GM21423 (cell line): ENCODE measurements at regions not wholly inside any gene's neighbourhood (a gene's known extent, or its start where the extent isn't known, plus 50 kb on each side); places are given as distances from the start of the nearest gene placed in this dataset.

Experiments
- ATAC-seq: cut with Tn5 transposase; IDR thresholded peaks from one replicate; pipeline ENCODE4 v1.9.1; 2021; ENCODE audit warnings: mild to moderate bottlenecking, moderate library complexity; ENCODE audit not compliant: unreplicated experiment

DNA sequence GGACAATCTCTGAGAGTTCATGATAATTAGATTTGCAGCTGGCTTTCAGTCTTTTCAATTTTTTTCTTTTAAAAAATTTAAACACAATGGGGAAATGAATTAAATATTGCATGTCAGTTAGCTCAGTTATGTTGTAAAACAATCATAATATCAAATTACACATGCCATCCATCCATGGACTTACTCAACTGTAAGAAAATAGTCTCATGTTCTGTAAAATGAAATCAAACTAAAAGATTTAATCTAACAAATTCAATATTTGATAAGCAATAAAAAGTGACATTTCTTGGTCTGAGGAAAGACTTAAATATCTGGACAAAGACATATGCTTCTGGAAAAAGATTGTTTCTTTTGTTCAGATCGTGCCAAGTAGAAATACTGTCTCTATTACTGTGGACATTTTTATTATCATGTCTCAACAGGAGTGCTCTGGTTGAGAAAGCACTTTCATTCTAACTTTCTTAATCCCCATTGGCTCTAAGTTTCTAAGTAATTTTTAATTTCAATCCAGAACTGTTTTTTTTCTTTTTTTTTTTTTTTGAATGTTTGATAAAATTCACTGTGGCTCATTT, 179.2 kb upstream of the FAM3C start:
- ATAC-seq: no peak

DNA sequence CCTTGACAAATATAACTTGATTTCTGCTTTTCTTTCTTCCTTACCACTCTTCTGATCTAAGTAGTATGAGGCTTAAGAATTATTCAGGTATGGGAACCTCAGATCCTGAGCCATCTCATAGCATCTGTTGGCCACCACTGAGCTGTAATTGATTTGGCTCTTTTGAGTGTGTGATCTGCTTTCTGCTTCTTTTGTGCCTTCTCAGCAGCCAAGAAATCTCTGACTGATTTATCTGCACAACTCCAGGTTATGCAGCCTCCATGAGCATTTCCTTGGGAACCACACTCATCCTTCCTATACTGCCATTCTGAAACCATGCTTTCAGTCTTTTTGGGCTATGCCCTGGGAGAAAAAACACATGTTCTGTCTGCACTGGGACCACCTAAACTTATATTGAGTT, 178.0 kb upstream of the FAM3C start:
- ATAC-seq: no peak

DNA sequence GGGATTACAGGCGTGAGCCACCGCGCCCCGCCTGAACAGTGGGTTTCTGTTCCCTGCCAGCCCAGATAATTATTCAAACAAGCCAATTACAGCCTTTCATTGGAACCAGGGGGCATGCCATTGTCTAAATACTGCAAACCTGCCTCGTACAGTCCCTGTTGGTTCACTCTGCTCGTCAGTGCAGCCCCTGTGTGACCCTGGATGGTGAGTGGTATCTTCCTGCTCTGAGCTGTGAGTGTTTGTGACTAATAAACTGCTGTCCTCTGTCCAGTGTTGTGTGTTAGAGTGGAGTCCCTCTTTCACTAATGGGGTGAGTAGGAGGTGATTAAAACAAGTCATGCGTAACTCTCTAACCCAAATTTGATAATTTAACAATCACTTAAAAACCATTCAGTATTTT, 176.5 kb upstream of the FAM3C start:
- ATAC-seq: no peak

DNA sequence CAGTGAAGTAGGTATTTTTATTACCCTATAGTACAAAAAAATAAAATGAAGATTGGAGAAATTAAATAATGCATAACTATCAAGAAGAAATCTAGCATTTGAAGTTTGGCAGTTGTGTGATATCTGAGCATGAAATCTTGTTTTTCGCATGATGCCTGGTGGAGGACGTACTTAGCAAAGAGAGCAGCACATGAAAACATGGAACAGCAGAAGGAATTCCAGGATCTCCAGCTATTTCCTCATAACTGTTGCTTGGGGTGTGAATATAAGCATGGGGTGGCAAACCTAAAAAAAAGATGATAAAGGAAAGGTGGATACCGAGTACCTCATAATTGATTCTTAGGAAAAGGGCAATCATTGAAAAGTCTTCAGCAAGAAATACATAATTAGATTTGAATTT, 174.3 kb upstream of the FAM3C start:
- no peak for ATAC-seq

DNA sequence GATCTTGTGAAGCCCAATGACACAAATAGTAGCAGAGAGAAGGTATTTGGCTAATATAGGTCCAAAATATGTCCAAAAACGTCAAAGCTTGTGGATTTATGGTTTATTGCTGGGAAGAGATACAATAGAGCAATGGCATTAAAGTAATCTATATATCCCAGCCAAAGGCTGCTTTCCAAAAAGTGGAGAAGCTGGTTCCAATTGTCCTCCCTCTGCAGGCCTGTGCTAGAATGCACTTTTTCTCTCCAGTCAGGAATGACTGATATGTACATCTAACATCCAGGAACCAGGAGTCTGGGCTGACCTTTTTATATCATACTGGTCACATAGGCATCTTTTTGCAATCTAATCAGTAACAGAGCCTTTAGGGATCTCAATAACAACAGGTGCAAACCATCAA, 167.1 kb upstream of the FAM3C start:
- ATAC-seq: no peak

DNA sequence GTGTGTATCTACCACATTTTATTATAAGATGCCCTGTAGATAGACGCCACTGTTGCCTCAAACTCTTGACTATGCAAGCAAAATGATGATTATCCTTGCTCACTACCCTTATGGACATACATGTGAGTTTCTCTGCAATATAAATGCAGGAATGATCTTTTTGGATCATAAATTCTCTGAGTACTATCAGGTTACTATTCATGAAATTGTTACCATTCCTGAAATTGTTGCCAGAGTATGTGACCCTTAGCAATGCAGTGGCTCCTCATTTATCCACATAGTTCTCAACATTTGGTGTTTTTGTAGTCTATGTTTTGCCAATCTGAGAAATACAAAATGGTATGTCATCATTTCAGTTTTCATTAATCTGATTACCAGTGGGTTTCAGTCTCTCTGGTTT, 166.2 kb upstream of the FAM3C start:
- no peak for ATAC-seq

DNA sequence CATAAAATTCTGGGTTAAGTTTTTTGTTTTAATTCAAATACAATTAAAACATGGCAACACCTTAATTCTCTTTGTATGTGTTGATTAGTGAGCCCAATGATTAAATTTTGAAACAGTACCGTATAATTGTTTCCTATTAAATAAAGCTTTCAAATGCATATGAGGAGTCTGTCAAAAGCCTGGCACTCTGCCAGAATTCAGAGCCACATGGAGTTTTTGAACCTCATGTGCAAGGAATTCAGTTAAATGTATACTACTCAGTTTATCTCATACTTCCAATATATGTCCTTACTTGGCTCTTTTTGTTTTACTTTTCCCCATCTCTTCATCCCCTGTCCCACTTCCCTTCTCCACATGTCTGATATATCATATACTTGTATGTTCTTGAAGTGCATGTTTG, 165.6 kb upstream of the FAM3C start:
- no peak for ATAC-seq

DNA sequence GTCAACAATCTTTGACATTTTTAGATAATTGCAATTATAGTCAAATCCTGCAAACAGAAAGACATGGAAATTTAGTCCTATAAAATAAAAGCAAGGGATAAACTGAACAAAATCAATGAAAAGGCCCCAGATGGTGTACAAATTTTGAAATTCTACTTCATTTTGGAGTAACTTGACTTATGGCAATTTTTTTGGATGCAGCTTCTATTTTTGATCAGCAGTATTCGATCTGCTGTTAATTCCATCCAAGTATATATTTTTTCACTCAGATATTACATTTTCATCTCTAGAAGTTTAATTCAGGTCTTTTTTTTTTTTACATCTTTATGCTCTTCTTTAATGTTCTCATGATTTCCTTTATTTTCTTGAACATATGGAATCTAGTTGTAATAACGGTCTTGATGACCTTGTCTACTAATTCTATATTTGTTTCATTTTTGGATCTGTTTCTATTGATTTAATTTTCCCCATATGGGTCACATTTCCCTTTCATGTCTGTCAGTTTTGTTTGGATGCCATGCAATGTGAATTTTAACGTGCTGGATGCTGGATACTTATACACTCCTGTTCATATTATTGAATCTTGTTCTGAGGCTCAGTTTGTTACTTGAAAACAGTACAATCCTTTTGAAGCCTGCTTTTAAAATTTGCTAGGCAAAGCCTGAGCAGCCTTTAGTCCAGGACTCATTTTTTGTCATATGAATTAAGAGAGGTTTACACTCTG, 164.3 kb upstream of the FAM3C start:
- no peak for ATAC-seq

DNA sequence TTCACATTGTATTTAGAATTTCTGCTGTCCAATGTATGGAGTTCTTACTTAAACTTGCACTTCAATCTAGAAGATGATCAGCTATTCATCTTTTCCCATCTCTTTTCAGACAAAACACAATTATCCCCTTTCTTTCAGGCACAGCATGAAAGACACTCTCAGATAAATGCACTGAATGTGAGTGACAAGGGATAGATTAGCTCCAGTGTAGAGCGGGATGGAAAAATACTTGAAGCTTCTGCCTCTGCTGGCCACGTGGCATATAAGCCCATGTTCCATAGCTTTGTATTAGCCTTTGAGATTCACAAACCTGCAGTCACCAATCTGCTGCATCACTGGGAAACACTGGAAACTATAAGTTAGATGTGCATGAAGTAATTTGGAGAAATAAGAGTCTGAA, 162.2 kb upstream of the FAM3C start:
- ATAC-seq: no peak

DNA sequence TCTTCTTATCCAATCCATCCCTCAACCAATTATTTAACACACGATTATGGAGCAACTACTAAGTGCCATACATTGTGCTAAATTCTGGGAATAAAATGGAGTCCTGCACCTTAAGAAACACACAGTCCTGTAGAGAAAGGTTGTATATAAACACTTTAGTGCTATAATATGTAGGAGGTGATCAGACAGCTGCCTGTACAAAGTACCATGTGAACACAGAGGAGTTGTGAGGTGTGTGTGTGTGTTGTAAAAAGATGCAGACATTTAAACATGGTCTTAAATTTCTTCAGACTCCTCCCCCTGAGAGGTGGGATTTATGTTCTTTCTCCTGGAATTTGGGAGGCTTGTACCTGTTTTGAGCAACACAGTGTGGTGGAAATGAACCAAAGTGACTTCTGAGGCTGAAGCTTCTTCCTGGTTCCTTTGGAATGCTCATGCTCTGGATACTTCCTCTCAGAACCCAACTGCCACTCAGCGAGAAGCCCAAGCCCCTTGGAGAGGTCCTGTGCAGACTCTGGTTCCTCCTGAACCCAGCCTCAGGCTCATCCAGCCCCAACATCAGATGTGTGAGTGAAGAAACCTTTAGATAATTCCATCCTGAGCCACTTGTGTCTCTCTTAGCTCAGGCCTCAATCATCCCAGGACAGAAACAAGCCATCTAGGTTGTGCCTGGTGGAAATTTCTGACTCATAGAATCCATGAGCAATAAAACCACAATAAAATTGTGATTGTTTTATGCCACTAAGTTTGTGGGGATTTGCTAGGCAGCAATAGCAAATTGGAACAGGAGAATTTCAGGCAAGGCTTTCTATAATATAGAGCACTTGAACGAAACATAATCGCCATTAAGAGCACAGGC, 161.2 kb upstream of the FAM3C start:
- ATAC-seq: no peak

DNA sequence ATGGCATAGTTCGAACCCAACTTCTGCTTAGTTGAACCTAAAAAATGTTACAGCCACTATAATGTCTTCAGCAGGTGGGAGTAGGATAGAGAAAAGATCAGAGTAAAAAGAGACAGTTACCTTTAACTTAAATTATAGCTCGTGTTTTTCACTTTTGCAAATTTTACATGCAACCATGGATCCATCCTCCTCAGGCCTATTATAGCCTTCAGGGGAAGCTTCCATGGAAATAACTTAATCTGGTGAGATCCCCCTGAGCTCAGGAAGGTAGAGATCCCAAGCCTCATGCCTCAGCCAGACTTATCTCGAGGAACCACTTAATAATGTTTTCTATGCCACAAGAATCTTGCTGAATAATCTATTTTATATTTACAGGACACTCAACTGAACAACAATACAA, 159.4 kb upstream of the FAM3C start:
- no peak for ATAC-seq

DNA sequence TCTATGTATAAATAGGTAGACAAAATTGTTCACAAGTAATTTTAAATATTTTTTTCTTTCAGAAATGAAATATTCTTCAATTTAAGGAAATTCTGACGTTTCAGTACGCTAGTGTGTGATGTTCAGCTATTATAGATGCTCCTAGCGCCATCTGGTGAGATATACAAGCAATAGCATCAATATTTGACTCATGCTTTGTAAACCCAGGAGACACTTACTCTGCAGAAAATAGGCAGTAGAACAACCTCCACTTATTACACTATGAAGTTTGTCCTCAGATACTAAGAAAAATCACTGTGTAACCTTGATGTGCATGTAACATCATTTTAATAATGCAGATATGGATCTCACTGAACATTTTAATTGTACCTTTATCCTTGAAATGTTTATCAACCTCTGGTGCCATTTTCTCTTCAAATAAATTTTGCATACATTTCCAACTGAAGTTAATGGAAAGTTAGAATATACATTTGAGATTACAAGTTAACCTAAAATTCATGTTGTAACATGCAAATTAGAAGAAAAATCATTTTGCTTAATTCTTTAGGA, 151.5 kb upstream of the FAM3C start:
- peak; percentile 70 for ATAC-seq

DNA sequence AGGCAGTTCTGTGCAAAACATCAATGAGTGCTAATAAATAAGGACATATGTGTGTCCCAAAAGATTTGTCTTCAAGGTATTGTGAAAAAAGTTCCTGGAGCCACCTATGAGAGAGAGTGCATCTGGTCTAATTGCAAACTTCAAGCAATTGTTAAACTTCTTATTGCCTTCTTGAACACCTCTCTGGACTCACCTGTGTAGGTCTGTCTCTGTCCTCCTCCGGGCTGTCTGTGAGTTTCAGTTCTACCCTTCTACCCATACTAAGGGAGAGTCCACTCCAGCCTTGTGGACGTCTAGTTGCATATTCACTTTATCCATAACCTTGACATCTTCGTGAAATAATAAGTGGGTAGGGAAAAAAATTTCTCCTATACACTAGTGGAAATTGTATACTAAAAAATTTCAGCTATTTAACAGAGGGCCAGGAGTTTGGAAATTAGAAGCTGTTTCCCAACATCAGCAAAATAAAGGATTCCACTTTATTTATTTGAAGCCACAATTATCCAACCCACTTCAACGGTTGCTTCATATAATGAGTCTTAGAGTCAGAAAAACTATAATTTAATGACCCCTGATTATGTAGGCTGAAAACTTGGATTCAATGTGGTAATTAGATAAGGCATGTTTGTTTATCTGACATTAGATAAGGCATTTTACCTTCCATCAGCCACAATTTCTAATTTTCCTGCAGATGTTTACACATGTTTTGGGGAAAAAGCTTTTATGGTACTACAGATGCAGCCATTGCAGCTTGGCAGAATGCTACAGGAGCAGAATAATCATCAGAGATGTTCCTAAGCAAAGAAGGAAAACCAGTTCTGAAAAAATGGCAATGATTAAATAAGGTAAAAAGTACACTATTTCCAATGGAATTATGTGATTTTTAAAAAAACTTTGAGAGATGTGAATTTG, 150.8 kb upstream of the FAM3C start:
- ATAC-seq: no peak

DNA sequence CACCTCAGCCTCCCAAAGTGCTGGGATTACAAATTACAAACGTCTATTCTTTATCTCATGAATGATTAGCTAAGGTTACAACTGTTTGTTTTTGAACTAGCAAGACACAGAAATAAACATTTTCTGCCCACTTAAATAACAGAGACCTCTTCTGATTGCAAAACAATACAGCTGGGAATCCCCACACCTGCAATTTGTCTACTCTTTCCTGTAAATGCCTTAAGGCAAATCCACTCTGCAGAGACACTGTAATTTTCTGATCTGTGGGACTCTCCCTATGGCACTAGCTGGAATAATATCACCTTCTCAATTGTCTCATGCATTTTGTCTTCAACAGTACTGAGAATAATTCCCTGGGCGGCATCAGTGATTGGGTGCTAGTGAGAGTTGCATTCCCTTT, 149.3 kb upstream of the FAM3C start:
- no peak for ATAC-seq

DNA sequence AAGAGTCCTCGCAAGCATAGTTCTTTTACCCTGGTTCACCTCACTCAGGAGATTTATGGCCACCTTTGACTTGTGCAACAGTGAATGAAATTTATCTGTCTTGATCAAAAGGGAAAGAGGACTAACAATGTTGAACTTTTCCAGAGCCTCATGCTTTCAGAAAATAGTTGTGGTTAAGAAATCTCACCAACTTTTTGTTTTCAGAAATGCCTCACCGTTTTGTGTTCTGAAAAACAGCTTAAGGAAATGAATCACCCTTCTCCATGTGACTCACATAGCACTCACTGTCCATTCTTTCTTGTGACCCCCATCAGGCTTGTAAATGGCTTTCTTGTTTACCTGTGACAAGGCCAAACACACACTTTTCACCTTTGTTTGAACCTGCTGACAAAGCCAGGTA, 148.6 kb upstream of the FAM3C start:
- ATAC-seq: peak; percentile 67

DNA sequence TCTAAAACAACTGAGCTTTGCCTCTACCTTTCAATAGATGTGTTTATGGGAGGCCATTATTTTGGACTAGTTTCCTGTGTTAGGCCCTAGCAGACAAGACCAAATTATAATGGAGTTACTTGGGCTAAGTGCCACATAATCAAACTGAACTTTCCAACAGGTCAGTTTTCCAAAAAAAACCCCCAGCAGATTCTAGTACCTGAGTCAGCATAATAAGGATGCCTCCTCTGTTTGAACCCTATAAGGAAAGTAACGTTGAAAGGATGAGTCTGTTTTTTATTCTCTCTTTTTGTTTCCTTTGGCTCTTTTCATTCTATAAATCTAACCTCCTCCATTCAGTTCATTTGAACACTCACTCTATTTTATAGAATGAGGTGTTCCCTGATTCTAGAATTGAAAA, 148.1 kb upstream of the FAM3C start:
- no peak for ATAC-seq

DNA sequence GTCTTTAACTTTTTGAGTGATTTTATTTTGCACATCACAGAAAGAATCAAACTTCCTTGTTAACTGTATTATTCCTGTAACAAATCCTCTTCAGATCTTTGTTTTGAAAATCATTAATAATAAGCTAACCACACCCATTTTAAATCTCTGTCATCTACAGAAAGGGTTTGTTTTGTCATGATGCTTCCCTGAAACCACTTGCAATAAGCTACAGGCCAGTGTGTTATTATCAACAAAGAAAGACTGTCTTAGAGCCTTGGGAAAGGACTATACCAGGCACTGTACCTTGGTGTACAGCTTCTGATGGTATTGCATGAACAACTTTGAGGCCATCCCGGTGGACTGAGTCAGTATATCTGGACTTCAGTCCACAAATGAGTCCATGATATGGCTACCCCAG, 145.3 kb upstream of the FAM3C start:
- ATAC-seq: no peak

DNA sequence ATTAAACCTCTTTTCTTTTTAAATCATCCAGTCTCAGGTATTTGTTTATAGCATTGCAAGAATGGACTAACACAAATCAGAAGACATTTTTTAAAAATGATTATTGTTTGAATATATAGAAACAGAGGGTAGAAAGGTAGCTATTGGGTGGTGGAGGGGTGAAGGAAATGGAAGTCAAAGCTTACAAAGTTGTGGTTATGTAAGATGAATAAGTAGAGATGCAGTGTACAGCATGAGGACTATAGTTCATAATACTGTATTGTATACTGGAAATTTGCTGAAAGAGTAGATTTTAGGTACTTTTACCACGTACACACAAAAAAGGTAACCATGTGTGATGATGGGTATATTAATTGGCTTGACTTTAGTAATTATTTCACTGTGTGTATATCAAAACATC, 144.0 kb upstream of the FAM3C start:
- ATAC-seq: no peak

DNA sequence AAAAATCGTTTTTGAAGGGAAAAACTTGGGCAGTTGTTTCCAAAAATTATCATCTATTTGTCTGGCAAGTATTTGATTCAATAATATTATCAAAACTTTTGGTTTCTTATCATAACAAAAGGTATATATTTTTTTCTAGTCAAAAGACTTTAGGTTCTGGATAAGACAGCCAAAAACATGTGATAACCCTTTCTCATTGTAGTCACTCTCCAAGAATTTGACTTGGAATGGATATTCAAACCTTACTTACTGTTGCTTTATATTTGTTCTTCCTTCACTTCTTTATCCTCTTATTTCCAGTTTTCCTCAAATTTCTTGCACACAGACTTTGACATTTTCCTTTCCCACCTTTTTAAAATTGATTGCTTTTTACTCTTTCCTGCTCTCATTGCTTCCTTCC, 140.9 kb upstream of the FAM3C start:
- ATAC-seq: no peak

DNA sequence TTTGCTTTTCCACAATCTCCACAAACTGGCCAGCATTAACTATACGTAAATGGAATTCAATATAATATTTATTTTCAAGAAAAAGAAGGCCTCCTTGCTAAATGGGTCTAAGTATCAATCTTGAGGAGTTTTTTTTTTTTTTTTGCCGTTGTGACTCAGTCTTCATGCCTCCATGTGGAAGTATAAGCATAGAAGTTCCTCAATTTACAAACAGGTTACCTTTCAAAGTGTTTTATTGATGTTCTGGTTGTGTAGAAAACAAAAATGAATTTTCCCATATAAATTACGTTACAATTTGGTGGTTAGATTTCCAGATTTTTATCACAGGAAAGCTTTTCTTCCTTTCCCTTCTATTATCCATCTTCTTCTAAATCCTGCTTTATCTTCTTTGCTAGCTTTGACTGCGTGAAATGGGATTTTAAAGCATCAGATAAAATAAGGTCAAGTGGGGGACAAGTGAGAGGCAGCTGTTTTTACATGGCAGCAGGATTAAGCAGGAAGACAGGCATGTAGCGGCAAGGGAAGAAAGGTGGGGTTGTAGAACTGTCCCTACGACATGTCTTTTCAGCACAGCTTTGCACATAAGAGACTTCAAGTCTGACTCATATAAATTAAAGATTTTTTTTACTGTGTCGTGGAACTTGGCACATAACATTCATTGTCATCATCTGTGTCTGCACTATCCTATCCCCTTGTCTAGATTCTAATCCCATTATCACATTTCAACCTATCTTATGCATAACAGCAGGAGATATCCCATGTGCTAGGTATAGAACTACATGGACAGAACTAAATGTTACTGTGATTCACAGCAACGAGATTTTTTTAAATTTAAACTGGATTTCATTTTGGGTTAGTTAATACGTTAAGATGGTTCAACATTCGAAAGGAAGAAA, 135.3 kb upstream of the FAM3C start:
- ATAC-seq: no peak
